Liver (tissue), 8 donors: ENCODE measurements at regions not wholly inside any gene's neighbourhood (a gene's known extent, or its start where the extent isn't known, plus 50 kb on each side); places are given as distances from the start of the nearest gene placed in this dataset.

Experiments
- DNase-seq: peaks from one replicate; pipeline ENCODE4 v3.0.0-alpha.2; 2017; ENCODE audit warnings: low spot score
- H3K27ac ChIP-seq, 2 donors: one replicate each; pipeline ENCODE4 v1.7.0; 2013; ENCODE audit warnings: inconsistent platforms in 2 of 2, low read length in 2 of 2, control low read depth in 1 of 2, low read depth in 1 of 2, mild to moderate bottlenecking in 1 of 2
- H3K27me3 ChIP-seq, 4 donors: one replicate each; pipeline versions ENCODE4 v1.6.1 to v1.7.0; 2013; ENCODE audit warnings: low read length in 3 of 4, inconsistent platforms in 1 of 4, mild to moderate bottlenecking in 1 of 4, moderate library complexity in 1 of 4; ENCODE audit not compliant: control insufficient read depth in 4 of 4, insufficient read depth in 4 of 4
- H3K36me3 ChIP-seq, 4 donors: one replicate each; pipeline versions ENCODE4 v1.6.1 to v1.7.0; 2013; ENCODE audit warnings: low read length in 3 of 4, mild to moderate bottlenecking in 3 of 4, low read depth in 1 of 4, moderate library complexity in 1 of 4; ENCODE audit not compliant: control insufficient read depth in 4 of 4, insufficient read depth in 3 of 4
- H3K4me1 ChIP-seq, 4 donors: one replicate each; pipeline versions ENCODE4 v1.6.1 to v1.7.0; 2013; ENCODE audit warnings: low read length in 3 of 4, mild to moderate bottlenecking in 3 of 4, moderate library complexity in 1 of 4; ENCODE audit not compliant: control insufficient read depth in 4 of 4, insufficient read depth in 4 of 4
- H3K4me3 ChIP-seq, 3 donors: one replicate each; pipeline versions ENCODE4 v1.6.1 to v1.7.0; 2013; ENCODE audit warnings: low read length in 3 of 3, control low read depth in 1 of 3, low read depth in 1 of 3, mild to moderate bottlenecking in 1 of 3
- H3K9ac ChIP-seq, 2 donors: one replicate each; pipeline ENCODE4 v1.7.0; 2013; ENCODE audit warnings: low read length in 2 of 2, mild to moderate bottlenecking in 2 of 2, moderate library complexity in 2 of 2, control low read depth in 1 of 2, low read depth in 1 of 2
- H3K9me3 ChIP-seq, 4 donors: one replicate each; pipeline versions ENCODE4 v1.6.1 to v1.7.0; 2013; ENCODE audit warnings: low read length in 3 of 4; ENCODE audit not compliant: control insufficient read depth in 4 of 4
- ATF3 ChIP-seq: IDR thresholded peaks from 2 replicates; pipeline ENCODE4 v1.6.1; 2016; ENCODE audit warnings: antibody characterized with exemption
- CTCF ChIP-seq: fragments of 150-350 bp; IDR thresholded peaks from 2 replicates; pipeline ENCODE4 v1.5.1; 2017; ENCODE audit warnings: improper control_type of control experiment, low read depth, low read length; ENCODE audit not compliant: missing input control
- FOXA1 ChIP-seq: IDR thresholded peaks from 2 replicates; pipeline ENCODE4 v1.6.1; 2016; ENCODE audit warnings: antibody characterized with exemption
- FOXA2 ChIP-seq: IDR thresholded peaks from 2 replicates; pipeline ENCODE4 v1.6.1; 2016; ENCODE audit warnings: antibody characterized with exemption
- GABPA ChIP-seq, 2 donors: IDR thresholded peaks in 1 of 2; conservative IDR thresholded peaks in 1 of 2; 2 replicates each; pipeline ENCODE4 v1.6.1; 2016; ENCODE audit warnings: antibody characterized with exemption in 2 of 2, mild to moderate bottlenecking in 1 of 2, moderate library complexity in 1 of 2
- HNF4A ChIP-seq, 2 donors: conservative IDR thresholded peaks; 2 replicates each; pipeline ENCODE4 v1.6.1; 2016; ENCODE audit warnings: antibody characterized with exemption in 2 of 2, mild to moderate bottlenecking in 2 of 2
- HNF4G ChIP-seq: IDR thresholded peaks from 2 replicates; pipeline ENCODE4 v1.6.1; 2016; ENCODE audit warnings: antibody characterized with exemption
- JUND ChIP-seq, 2 donors: IDR thresholded peaks; 2 replicates each; pipeline ENCODE4 v1.6.1; 2016; ENCODE audit warnings: antibody characterized with exemption in 2 of 2
- MAX ChIP-seq: IDR thresholded peaks from 2 replicates; pipeline ENCODE4 v1.6.1; 2016; ENCODE audit warnings: antibody characterized with exemption
- NR2F2 ChIP-seq: IDR thresholded peaks from 2 replicates; pipeline ENCODE4 v1.6.1; 2016; ENCODE audit warnings: antibody characterized with exemption
- RAD21 ChIP-seq, 2 donors: IDR thresholded peaks; 2 replicates each; pipeline ENCODE4 v1.6.1; 2016; ENCODE audit warnings: antibody characterized with exemption in 2 of 2, mild to moderate bottlenecking in 2 of 2
- RXRA ChIP-seq, 2 donors: IDR thresholded peaks; 2 replicates each; pipeline ENCODE4 v1.6.1; 2017 to 2018; ENCODE audit warnings: antibody characterized with exemption in 2 of 2, mild to moderate bottlenecking in 1 of 2
- YY1 ChIP-seq: IDR thresholded peaks from 2 replicates; pipeline ENCODE4 v1.6.1; 2016; ENCODE audit warnings: antibody characterized with exemption, mild to moderate bottlenecking
- ZBTB33 ChIP-seq: IDR thresholded peaks from 2 replicates; pipeline ENCODE4 v1.6.1; 2016; ENCODE audit warnings: antibody characterized with exemption
- WGBS: extraction: QIAGEN DNeasy Blood & Tissue Kit; methylation state at CpG from one replicate; pipeline ENCODE4 v1.1.7; 2013; 5-methylcytosine and 5-hydroxymethylcytosine counted together
- donor health status: healthy.
- donor health status: healthy.
- donor health status: healthy.
- donor health status: healthy.
- donor health status: healthy.

- Histone ChIP-seq H3K9me3 (no peaks in the 10 kb centered on the region), H3K27ac (no peak overlapping the region), H3K27me3 (no peaks in the 10 kb centered on the region), H3K36me3 (no peaks in the 10 kb centered on the region), H3K9ac (no peak overlapping the region), H3K4me1 (peaks cover 0 to 9% (median 4%) of the 10 kb centered on the region in 4 donors), H3K4me3 (no peak overlapping the region)
- 90% methylated on average over 3 of the region's 3 CpGs for WGBS
- no peak for TF ChIP-seq MAX
- DNase-seq: no peak
Measured at GRCh38 chr20:2208897-2209296, 86.9 kb upstream of the TGM3 start.

- Histone ChIP-seq H3K27me3 (no peaks in the 10 kb centered on the region), H3K4me1 (peaks cover 0 to 9% (median 4%) of the 10 kb centered on the region in 4 donors), H3K4me3 (no peak overlapping the region), H3K9me3 (no peaks in the 10 kb centered on the region), H3K36me3 (no peaks in the 10 kb centered on the region), H3K27ac (peak overlapping the region; percentile 26 to 29), H3K9ac (no peak overlapping the region)
- DNase-seq: no peak
- 80% methylated on average over 5 of the region's 5 CpGs for WGBS
- TF ChIP-seq CTCF (no peak), RAD21 (IDR thresholded peaks at IDR 0.05) (peak; percentile 32 to 40)
Measured at GRCh38 chr20:2210646-2211552, 84.9 kb upstream of the TGM3 start.

- Histone ChIP-seq H3K9ac (no peak overlapping the region), H3K9me3 (no peaks in the 10 kb centered on the region), H3K4me1 (peaks cover 0 to under 1% (median 0%) of the 10 kb centered on the region in 4 donors), H3K27me3 (no peaks in the 10 kb centered on the region), H3K4me3 (no peak overlapping the region), H3K36me3 (no peaks in the 10 kb centered on the region), H3K27ac (no peak overlapping the region)
- 88% methylated on average over 6 of the region's 6 CpGs for WGBS
- TF ChIP-seq MAX: no peak
- no peak for TF ChIP-seq ZBTB33
- no peak for TF ChIP-seq HNF4A (conservative IDR thresholded peaks at IDR 0.05)
- no peak for TF ChIP-seq GABPA (IDR thresholded peaks at IDR 0.05 in 1 of 2, conservative IDR thresholded peaks at IDR 0.05 in 1 of 2)
- no peak for TF ChIP-seq RAD21 (IDR thresholded peaks at IDR 0.05)
- TF ChIP-seq FOXA2: no peak
- no peak for TF ChIP-seq RXRA (IDR thresholded peaks at IDR 0.05)
- TF ChIP-seq CTCF: no peak
- no peak for TF ChIP-seq YY1
- TF ChIP-seq NR2F2: no peak
- no peak for TF ChIP-seq FOXA1
- no peak for TF ChIP-seq ATF3
- no peak for TF ChIP-seq JUND (IDR thresholded peaks at IDR 0.05)
- TF ChIP-seq HNF4G: no peak
- no peak for DNase-seq
Measured at GRCh38 chr20:2212456-2213015, 83.3 kb upstream of the TGM3 start.
